Panc1 (cell line): ENCODE measurements at regions not wholly inside any gene's neighbourhood (a gene's known extent, or its start where the extent isn't known, plus 50 kb on each side); places are given as distances from the start of the nearest gene placed in this dataset.

Experiments
- SIN3A ChIP-seq: IDR thresholded peaks from 2 replicates; pipeline ENCODE4 v1.6.1; 2012; ENCODE audit warnings: low read depth, mild to moderate bottlenecking, low read length, moderate library complexity, borderline replicate concordance; ENCODE audit not compliant: insufficient read depth
- TF ChIP-seq, protein P1 (sequence below): fragments of 450-650 bp; IDR thresholded peaks from 2 replicates; pipeline ENCODE4 v1.5.1; 2017; ENCODE audit warnings: mild to moderate bottlenecking
- TF ChIP-seq, protein P2 (sequence below), 2 experiments: IDR thresholded peaks; 2 replicates each; pipeline ENCODE4 v1.6.1; 2011 to 2012; ENCODE audit warnings: low read depth in 2 of 2, control low read depth in 1 of 2, low read length in 1 of 2, mild to moderate bottlenecking in 1 of 2, moderate library complexity in 1 of 2; ENCODE audit not compliant: insufficient read depth in 1 of 2

DNA sequence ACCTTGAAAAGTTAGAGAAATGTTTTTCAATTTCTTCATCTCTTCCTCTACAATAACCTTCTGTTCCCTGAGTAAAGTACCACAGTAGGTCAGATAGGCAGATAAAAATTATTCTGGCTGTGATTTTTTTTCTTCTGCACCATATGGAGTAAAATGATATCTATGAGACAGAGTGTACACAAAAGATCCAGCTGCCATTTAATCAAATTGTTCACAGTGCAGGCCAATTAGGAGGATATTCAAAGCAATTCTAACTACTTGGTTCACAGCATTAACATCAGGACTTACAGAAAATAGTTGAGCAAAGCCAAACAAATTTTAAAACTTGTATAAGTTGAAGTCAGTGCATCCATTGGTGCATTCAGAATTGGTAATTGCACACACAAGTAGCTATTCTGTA, 147.9 kb upstream of the LUZP2 start:
- TF ChIP-seq SIN3A: no peak
- TF ChIP-seq, protein P1, sequence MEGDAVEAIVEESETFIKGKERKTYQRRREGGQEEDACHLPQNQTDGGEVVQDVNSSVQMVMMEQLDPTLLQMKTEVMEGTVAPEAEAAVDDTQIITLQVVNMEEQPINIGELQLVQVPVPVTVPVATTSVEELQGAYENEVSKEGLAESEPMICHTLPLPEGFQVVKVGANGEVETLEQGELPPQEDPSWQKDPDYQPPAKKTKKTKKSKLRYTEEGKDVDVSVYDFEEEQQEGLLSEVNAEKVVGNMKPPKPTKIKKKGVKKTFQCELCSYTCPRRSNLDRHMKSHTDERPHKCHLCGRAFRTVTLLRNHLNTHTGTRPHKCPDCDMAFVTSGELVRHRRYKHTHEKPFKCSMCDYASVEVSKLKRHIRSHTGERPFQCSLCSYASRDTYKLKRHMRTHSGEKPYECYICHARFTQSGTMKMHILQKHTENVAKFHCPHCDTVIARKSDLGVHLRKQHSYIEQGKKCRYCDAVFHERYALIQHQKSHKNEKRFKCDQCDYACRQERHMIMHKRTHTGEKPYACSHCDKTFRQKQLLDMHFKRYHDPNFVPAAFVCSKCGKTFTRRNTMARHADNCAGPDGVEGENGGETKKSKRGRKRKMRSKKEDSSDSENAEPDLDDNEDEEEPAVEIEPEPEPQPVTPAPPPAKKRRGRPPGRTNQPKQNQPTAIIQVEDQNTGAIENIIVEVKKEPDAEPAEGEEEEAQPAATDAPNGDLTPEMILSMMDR: no peak
- TF ChIP-seq, protein P2, sequence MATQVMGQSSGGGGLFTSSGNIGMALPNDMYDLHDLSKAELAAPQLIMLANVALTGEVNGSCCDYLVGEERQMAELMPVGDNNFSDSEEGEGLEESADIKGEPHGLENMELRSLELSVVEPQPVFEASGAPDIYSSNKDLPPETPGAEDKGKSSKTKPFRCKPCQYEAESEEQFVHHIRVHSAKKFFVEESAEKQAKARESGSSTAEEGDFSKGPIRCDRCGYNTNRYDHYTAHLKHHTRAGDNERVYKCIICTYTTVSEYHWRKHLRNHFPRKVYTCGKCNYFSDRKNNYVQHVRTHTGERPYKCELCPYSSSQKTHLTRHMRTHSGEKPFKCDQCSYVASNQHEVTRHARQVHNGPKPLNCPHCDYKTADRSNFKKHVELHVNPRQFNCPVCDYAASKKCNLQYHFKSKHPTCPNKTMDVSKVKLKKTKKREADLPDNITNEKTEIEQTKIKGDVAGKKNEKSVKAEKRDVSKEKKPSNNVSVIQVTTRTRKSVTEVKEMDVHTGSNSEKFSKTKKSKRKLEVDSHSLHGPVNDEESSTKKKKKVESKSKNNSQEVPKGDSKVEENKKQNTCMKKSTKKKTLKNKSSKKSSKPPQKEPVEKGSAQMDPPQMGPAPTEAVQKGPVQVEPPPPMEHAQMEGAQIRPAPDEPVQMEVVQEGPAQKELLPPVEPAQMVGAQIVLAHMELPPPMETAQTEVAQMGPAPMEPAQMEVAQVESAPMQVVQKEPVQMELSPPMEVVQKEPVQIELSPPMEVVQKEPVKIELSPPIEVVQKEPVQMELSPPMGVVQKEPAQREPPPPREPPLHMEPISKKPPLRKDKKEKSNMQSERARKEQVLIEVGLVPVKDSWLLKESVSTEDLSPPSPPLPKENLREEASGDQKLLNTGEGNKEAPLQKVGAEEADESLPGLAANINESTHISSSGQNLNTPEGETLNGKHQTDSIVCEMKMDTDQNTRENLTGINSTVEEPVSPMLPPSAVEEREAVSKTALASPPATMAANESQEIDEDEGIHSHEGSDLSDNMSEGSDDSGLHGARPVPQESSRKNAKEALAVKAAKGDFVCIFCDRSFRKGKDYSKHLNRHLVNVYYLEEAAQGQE (IDR thresholded peaks at IDR 0.05; ENCODE audit: insufficient read depth in 1 of 2, low read depth in 2 of 2, low read length in 1 of 2): no peak
